ENCODE measurements at regions not wholly inside any gene's neighbourhood (a gene's known extent, or its start where the extent isn't known, plus 50 kb on each side); places are given as distances from the start of the nearest gene placed in this dataset.

DNA sequence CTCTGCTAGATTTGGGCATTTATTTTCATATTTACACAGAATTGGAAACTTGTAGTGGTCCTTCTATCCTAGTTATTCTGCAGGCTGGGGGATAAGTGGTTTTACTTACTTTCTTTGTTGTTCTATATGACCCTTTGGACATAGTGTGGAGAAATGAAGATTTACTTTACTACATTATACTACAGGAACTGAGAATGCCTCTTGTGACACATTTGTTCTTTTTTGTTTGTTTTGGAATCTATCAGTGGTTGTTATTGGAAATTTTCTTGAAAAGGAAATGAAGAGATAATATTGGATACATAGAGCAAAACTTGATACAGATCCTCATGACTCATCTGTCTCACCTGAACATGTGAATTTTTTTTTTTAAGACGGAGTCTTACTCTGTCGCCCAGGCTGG, 146.1 kb upstream of the DPYD start:
- DNase-seq (ENCODE audit: low read depth) = no peak

DNA sequence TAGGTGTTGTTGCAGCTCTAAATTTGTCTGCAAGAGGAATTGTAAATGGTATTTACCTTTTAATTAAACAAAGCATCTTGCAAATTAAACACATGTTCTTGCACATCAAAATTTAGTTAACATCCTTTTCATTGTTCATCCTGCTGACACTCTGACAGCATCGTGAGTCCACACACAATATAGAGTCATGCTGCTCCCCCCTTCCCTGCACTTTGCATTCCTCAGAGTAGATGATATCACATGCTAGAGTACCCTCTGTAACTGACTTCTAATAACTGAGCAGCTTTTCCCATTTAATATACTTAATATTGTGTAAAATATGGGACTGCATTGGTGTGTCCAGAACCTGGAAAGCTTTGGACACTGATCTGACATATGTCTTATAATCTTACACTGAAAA, 138.8 kb upstream of the DPYD start:
- DNase-seq (ENCODE audit: low read depth) = no peak

DNA sequence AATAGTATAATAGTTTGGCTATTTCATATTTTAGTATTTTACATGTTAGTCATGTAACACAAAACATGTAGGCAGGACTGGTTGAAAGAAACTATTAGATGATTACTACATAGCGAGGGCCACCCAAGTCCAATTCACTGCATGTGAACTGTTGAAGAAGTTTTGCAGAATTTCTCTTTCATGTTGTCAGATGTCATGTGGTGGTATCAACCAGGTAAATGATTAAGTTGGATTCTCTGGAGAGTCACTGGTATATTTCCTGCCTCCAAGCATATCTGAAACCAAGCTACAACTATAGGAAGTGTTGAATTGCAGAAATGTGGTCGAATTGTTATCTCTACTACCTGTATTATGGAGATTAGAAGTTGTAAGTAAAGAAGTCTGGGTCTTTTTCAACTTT, 137.8 kb upstream of the DPYD start:
- no peak for DNase-seq (ENCODE audit: low read depth)

DNA sequence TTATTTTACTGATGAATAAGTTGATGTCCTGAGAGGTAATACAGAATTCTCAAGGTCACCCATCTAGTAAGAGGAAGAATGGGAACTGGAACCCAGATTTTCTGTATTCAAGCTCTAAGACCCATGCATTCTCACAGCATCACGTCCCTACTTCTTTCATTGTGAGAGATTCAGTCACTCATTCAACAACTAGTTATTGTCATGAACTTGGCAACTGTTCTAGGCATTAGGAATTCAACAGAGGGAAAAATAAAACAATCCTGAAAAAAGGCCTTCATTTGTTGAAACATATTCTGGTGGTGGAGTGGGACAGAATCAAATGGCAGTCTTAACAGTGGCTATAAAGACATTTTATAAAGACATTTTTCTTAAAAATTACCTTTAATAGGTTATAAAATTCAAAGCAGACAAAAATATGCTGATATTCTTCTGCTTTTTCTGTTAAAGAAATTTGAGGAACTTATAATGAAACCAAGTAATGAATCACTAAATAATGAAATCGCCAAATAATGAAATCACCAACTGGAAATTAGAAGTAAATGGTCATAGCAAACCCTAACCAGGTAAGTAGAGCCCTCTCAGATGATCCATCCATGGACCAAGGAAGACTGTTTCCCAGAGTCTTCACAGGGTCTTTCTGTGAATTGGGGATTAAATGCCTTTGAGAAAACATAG, 136.5 kb upstream of the DPYD start:
- DNase-seq (ENCODE audit: low read depth) = no peak

DNA sequence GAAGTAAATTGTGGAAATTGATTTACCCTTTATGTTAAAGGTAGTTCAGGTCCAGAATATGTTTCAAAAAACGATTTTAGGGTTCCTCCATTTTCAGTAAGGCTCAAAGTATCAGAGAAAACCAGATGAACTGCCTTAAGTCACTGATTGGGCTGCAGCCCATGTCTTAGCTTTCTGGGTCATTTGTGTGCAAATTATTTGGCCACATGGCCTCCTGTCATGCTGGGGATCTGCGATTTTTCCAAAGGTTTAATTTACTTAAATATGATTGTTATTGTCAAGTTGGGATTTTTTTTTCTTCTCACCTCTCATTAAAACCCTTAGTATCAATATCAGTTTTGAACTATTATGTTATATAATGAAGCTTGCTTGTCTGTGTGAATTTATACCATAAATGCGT, 135.9 kb upstream of the DPYD start:
- no peak for DNase-seq (ENCODE audit: low read depth)

DNA sequence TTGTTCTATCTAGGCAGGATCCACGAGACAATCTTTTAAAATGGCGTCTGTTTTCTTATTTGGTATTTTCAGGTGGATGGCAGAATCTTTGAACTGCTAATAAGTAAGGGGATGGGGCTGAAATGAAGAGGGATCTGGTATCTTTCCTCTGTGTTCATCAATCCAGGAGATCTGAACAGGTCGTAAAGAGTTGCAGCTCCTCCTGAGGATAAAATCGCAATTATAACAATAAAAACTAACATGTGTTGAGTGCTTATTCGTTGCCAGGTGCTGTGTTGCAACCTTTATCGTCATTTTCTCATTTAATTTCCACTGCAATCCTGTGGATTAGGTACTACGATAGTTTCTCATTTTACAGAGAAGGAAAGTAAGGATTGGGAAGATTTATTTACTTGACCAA, 134.6 kb upstream of the DPYD start:
- no peak for DNase-seq (ENCODE audit: low read depth)

DNA sequence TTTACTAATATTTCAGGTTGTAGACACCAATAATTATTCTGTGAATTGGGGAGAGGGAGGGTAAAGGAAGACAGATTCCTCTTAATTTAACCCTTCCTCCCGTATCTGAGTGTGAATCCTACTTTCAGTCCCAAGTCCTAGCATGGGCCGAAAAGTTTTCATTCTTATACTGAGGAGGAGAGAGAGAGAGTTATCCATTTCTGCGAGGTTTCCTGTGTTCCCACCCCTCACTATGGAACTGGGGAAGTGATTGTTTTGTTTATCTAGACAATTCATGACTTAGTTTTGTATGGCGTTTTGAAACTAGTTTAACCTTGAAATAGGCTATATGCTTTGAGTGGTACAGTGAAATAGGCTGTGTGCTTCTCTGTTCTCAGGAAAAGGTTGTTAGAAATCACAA, 134.0 kb upstream of the DPYD start:
- DNase-seq (ENCODE audit: low read depth) = no peak

DNA sequence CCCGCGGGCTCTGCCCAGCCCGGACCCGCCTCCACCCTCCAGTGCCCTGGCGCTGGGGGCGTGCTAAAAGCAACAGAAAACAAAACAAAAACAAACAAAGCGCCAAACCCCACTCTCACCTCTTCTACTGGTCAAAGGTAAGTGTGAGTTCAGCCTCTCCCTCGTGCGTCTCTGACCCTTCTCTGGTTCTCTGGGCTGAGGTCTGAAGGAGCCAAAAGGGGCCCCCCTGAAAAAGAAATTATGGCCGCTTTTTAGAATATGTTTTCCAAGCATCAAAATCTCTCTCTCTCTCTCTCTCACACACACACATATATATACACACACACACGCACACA, 133.5 kb upstream of the DPYD start:
- DNase-seq (ENCODE audit: low read depth) = no peak

DNA sequence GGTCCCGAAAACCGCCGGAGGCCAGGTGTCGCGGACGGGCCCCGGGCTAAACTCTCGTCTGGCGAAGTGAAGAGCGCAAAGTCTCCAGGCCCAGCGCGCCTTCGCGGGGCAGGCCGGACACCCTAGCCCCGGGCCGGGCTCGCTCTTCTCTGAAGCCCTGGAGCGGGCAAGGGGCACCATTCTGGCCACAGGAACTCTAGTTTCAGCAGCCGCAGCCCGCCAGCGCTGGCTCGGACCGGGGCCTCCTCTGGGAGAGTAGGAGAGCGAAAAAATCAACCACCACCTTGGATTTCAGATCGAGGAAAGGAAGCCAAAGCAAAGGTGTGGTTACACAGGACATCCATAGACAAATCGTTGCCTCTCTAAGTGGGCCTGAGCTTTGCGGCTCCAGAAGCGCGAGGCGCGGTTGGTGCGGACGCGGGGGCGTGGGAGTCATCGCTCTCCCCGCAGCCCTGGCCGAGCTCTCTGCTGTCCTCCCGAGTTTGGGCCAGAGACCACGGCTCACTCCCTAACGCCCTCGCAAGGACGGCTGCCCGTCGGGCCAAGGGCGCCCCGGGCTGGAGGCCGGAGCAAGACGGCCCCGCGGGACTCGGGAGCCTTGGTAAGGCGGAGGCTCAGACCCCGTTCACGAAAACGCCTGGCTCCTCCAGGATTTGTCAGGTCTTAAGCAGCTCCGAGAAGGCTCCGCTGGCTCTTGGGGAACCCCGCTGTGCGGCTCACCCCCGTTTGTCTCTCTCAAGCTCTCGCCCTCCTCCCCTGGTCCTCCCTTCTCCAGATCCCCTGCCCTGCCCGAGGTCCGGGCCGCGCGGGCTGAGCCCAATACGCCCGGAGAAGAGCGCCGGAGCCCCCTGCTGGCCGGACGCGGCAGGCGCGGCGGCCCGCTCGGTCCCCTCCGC, 132.9 kb upstream of the DPYD start:
- DNase-seq (ENCODE audit: low read depth) = peak; percentile 41

DNA sequence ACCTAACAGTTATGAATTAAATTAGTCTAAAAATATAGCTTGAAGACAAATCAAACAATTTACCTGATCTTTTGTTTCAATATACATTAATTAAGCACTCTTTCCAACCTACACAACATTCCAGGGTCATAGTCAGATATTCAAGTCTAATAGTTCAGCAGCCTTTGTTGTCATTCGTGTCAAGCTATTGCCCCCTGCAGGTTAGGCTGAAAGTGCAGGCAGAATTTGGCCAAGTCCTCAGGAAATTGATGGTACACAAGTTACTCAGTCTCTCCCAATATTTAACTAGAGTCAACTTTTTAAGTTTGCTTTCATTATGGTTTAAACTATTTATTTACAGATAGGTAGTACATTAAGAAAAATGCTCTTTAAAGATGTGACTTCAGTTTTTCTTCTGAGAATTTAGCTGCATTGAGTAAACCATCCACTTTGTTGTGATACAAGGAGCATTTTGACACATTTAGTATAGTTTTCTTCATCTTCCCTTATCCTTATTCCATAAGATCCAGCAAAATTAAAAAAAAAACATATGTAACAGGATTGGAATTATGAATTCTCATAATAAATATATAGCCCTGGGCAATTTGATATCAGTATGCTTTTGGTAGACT, 130.3 kb upstream of the DPYD start:
- DNase-seq (ENCODE audit: low read depth) = peak; percentile 60

DNA sequence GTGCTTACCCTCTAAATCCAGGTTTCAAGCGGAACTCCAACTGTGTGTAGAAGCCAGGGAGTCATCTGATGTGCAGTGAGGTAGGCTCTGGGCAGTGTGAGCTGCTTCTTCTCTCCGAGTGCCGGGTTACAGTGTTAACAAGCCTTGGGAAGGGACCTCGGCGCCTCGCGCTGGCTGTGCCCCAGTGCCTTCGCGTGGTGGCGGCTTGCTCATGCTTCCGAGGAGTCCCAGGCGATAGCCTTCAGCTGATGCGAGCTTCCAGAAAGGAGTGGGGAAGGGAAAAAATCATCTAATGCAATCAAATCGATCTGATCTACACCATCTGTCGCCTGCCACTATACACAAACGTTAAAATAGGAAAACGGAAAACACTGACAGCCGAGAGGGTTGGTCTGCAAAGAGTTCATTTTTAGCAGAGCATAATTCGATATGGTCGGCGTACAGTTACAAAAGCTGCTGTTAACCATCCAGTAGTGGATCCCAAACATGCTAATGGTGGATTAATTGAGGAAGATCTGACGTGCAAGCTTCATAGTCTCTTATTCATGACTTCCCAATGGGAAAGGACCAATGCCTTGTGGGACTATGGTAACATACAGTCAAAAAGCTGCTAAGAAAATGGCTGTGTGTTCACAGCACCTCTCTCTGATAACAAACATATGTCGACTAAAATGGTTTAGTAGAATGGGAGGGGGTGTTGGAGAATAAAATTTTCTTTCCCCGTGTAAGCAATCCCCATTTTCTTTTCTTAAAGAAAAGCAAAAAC, 128.7 kb upstream of the DPYD start:
- no peak for DNase-seq (ENCODE audit: low read depth)

DNA sequence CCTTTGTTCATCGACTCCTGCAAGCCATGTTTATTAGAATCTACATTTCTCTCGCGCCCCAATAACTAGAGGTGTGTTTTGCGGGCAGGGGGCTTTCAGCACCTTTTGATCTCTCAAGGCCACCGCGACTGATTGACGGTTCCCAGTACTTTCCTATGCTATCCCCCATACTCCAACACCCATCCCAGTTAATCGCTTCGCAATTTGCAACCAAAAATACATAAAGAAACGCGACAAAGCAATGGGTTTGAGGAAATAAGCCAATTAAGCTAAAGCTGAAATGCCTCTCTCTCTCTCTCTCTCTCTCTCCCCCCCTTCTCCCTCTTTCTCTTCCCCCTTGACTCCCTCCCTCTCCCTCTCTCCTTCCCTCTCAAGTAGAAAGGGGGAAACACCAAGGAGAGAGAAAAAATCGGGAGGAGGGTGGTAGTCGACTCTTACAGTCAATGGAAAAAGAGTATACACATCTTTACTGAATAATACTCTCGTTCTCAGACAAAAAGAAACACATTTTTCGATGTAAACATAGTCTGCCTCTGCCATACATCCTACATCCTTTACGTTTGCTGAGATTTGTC, 128.0 kb upstream of the DPYD start:
- no peak for DNase-seq (ENCODE audit: low read depth)

DNA sequence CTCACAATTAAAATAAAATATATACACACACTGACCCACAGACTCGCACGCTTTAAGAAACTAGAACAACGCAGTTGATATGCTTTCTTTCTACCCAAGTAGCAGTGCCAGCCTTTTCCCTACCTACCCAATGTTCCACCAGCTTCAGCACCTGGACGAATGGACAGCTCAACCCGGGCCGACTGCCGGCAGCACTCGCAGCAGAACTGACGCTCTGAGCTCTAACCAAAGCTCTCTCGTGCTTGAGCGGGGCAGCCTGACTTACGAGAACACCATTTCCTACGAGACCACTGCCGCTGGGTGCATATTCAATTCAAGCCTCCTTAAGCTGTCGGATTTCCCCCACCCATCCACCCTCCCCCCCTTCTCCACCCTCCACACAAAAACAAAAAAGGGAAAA, 127.4 kb upstream of the DPYD start:
- DNase-seq (ENCODE audit: low read depth) = peak; percentile 39

DNA sequence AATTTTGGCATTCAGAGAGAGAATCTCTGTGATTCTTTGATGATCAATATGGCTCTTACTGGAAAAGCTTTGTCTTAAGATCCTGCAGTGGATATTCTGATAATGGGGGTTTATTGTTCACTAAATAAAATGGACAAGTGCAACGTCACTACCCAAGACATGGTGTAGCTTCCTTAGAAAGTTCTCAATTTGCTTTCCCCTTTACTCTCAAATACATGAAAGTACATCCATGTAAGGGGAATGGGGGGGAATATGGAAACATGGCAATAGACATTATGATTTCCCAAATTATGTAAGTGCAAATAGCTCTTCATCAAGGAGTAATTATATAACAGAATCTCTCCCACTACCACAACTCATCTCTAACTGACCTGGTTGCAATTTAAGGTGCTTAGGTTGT, 126.3 kb upstream of the DPYD start:
- DNase-seq (ENCODE audit: low read depth) = no peak

DNA sequence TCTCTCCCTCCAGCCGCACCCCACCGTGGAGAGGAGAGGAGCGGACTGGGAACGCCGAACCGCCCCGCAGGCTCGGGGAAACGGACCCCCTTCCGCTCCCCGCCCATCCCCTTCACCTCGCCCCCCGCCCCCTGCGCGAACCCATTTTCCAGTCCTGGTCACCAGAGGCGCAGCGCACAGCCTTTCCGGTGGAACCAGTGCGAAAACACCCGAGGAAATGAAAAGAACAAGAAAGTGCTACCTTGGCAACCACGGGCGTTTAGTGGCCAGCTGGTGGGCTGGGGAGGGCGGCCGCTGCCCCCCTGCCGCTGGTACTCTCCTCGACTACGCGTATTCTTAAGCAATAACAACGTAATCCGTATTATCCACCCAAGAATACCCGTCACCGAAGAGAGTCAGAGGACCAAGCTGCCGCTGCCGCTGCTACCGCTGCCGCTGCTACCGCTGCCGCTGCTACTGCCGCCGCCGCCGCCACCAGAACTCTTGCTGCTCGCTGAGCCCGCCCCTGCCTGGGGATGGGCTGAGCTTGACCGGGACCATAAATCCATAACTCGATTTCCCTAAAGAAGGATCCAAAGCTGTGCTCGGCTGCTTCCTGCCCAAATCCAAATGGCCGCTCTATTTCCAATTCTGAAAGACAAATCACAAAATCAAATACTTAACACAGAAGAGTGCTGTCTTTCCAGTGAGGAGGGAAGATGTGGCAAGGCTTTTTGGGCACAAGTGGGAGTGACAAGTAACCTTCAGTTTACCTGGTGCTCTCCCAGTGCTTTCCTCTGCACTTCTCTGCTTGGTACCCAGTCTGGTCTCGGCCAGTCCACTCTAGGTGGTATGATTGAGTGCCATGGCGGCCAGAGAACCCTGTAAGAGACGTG, 125.2 kb upstream of the DPYD start:
- DNase-seq (ENCODE audit: low read depth) = no peak

DNA sequence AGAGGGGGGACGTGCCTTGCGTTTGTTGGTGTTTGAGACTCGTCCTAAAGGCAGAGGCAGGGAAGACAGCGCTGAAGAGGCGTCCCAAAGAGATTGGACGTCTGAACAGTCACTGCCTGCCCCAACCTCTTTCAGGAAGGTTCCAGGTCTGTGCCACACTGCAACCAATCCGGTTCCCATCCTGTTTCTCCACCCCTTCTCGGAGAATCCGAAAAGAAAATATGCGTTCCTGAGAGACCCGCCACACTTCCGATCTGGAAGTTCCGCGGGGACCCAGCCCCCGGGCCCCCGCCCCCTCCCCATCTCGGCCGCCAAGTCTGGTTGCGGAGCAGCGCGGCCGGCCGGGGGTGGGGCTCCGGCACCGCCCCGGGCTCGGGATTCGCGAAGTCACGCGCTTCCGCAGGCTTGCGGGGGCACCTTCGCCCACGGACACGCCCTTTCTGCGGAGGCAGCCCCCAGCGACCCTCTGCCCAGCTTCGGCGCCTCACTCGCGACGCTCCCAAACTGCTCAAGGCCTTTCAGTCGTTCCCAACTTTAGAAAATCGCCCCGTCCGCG, 124.5 kb upstream of the DPYD start:
- DNase-seq (ENCODE audit: low read depth) = no peak

DNA sequence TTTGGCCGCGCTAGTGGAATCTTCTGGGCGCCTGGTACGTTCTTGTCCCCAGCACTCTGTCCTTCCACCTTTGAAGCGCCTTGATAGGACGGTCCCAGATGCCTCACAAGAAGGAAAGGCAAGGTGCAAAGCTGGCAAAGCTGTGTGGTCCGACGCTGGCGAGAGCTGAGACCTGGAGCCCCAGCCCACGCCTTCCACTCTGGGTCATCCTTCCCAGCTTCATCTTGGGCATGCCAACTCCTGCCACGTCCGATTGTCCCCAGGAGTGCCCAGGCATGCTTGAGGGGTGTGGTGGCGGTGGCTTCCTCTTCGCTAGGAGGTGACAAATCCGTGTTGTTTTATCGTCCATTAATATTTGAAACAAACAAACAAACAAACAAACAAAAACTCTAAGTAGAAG, 123.9 kb upstream of the DPYD start:
- DNase-seq (ENCODE audit: low read depth) = no peak

DNA sequence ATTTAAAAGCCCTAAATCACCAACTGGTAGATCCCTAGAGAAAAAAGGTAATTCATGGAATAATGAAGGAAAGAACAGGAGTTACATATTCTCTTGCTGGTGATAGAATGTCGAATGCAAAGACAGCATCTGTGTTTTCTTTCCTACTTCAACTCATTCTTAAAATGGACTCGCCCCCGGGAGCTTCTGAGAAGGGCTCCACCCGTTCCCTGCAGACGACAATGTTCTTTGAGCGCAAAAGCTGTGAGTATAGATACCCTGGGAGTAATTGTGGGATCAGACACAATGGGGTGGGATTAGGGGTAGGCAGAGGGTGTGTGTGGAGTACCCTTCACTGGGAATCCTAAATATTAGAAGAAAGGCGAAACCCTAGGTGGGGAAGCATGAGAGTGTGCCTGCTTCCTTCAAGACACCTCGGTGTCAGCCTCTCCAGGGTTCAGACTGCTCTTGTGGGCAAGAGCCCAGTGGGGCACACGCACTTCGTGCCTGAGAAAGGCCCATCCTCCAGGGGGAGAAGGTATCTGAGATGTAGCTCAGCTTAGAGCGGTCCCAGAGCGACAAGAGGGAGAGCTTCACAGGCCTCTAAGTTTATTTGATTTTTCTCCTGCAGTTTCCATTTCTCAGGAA, 123.3 kb upstream of the DPYD start:
- DNase-seq (ENCODE audit: low read depth) = no peak

DNA sequence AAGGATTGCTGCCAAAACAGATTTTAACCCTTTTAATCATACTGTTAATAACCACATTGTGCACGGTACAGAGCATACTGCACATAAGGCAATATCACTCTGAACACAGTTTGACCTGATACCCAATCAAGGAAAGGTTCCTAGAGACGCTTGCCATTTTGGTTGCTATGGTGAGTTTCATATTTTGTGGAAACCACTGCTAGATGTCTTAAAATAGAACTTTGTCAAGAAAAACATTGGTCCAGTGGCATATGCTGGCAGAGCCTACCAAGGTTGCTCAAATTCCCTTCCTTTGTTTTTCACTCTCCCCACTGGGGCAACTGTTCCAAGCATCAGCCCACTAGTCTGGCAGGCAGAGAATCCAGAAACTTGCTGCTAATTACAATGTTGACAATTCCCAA, 114.8 kb upstream of the DPYD start:
- DNase-seq (ENCODE audit: low read depth) = no peak

DNA sequence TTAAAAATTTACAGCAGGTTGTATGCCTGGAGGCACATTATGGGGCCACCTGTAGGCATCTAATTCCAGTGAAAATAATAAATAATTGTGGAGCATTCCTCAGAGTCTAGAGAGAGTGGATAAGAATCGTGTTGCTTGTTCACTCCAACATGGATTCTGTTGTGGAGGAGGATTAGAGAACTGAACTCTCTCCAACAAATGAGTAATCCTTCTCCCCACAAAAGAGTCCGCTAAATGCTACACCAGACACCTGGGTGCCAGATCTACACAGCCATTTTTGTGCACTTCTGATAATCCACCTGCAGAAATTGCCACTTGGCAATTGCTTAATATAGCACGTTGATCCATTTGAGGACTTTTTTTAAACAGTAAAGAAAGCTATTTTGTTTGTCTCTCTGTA, 113.7 kb upstream of the DPYD start:
- no peak for DNase-seq (ENCODE audit: low read depth)

DNA sequence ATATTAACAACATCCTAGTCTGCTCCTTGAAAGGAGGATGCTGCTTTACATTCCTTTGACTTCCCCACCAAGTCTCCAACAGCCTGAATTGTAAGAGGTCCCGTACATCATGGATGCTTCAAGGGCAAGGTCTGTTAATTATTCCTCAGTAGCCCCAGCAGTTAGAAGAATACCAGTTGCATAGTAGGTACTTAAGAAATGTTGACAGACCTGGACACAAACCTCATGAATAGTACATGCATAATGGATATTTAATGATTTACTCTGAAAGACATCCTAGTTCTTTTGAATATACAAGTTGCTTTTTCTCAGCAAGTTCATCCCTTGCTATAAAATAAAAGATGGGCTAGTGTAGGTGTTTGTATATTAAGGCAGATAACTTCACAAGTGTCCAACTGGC, 112.1 kb upstream of the DPYD start:
- DNase-seq (ENCODE audit: low read depth) = no peak
